ENCODE measurements at regions not wholly inside any gene's neighbourhood (a gene's known extent, or its start where the extent isn't known, plus 50 kb on each side); places are given as distances from the start of the nearest gene placed in this dataset.

GRCh38 chr3:11944052-11944673, 60.0 kb upstream of the SYN2 start:
- Histone ChIP-seq H3K9me3 (ENCODE audit: control insufficient read depth in 5 of 5, low read length in 5 of 5) (no peaks in the 10 kb centered on the region), H3K27ac (ENCODE audit: low read depth, low read length) (no peak overlapping the region), H3K9ac (ENCODE audit: low read length in 5 of 5) (peak overlapping the region in 1 of 5 donors; percentile 45), H3K4me1 (ENCODE audit: control insufficient read depth in 5 of 5, insufficient read depth in 5 of 5, low read length in 5 of 5) (peaks cover 0 to 3% (median 0%) of the 10 kb centered on the region in 5 donors), H3K27me3 (ENCODE audit: control insufficient read depth in 5 of 5, insufficient read depth in 4 of 5, low read length in 5 of 5) (no peaks in the 10 kb centered on the region), H3K36me3 (ENCODE audit: control insufficient read depth in 5 of 5, insufficient read depth in 5 of 5, low read length in 5 of 5) (no peaks in the 10 kb centered on the region), H3K4me3 (ENCODE audit: low read depth in 1 of 5, low read length in 5 of 5) (no peak overlapping the region)

- no peak overlapping the region for H3K4me3 ChIP-seq (ENCODE audit: low read depth in 1 of 5, low read length in 5 of 5)
- peaks cover 0 to 4% (median 0%) of the 10 kb centered on the region in 5 donors for H3K9me3 ChIP-seq (ENCODE audit: control insufficient read depth in 5 of 5, low read length in 5 of 5)
- no peak overlapping the region for H3K9ac ChIP-seq (ENCODE audit: low read length in 5 of 5)
- H3K36me3 ChIP-seq (ENCODE audit: control insufficient read depth in 5 of 5, insufficient read depth in 5 of 5, low read length in 5 of 5), result no peaks in the 10 kb centered on the region
- H3K4me1 ChIP-seq (ENCODE audit: control insufficient read depth in 5 of 5, insufficient read depth in 5 of 5, low read length in 5 of 5), result peaks cover 0 to 3% (median 0%) of the 10 kb centered on the region in 5 donors
- H3K27ac ChIP-seq (ENCODE audit: low read depth, low read length), result no peak overlapping the region
- peaks cover 0 to 2% (median 0%) of the 10 kb centered on the region in 5 donors for H3K27me3 ChIP-seq (ENCODE audit: control insufficient read depth in 5 of 5, insufficient read depth in 4 of 5, low read length in 5 of 5)
Observed at GRCh38 chr3:11948331-11948730, 55.9 kb upstream of the SYN2 start.

- Histone ChIP-seq H3K9ac (ENCODE audit: low read length in 5 of 5) (no peak overlapping the region), H3K36me3 (ENCODE audit: control insufficient read depth in 5 of 5, insufficient read depth in 5 of 5, low read length in 5 of 5) (no peaks in the 10 kb centered on the region), H3K27ac (ENCODE audit: low read depth, low read length) (no peak overlapping the region), H3K9me3 (ENCODE audit: control insufficient read depth in 5 of 5, low read length in 5 of 5) (peaks cover 0 to 4% (median 0%) of the 10 kb centered on the region in 5 donors), H3K27me3 (ENCODE audit: control insufficient read depth in 5 of 5, insufficient read depth in 4 of 5, low read length in 5 of 5) (peaks cover 0 to 2% (median 0%) of the 10 kb centered on the region in 5 donors), H3K4me1 (ENCODE audit: control insufficient read depth in 5 of 5, insufficient read depth in 5 of 5, low read length in 5 of 5) (peaks cover 0 to 2% (median 0%) of the 10 kb centered on the region in 5 donors), H3K4me3 (ENCODE audit: low read depth in 1 of 5, low read length in 5 of 5) (no peak overlapping the region)
Observed at GRCh38 chr3:11948866-11949265, 55.3 kb upstream of the SYN2 start.

- H3K27ac ChIP-seq (ENCODE audit: low read depth, low read length), result no peak overlapping the region
- no peaks in the 10 kb centered on the region for H3K4me1 ChIP-seq (ENCODE audit: control insufficient read depth in 5 of 5, insufficient read depth in 5 of 5, low read length in 5 of 5)
- no peaks in the 10 kb centered on the region for H3K36me3 ChIP-seq (ENCODE audit: control insufficient read depth in 5 of 5, insufficient read depth in 5 of 5, low read length in 5 of 5)
Observed at GRCh38 chr3:11949351-11949750, 54.8 kb upstream of the SYN2 start.

GRCh38 chr3:11950576-11950975, 53.6 kb upstream of the SYN2 start:
- no peak overlapping the region for H3K27ac ChIP-seq (ENCODE audit: low read depth, low read length)
- H3K4me3 ChIP-seq (ENCODE audit: low read depth in 1 of 5, low read length in 5 of 5), result no peak overlapping the region
- H3K9me3 ChIP-seq (ENCODE audit: control insufficient read depth in 5 of 5, low read length in 5 of 5), result peaks cover 0 to 4% (median 0%) of the 10 kb centered on the region in 5 donors
- H3K27me3 ChIP-seq (ENCODE audit: control insufficient read depth in 5 of 5, insufficient read depth in 4 of 5, low read length in 5 of 5), result peaks cover 0 to 3% (median 0%) of the 10 kb centered on the region in 5 donors
- H3K36me3 ChIP-seq (ENCODE audit: control insufficient read depth in 5 of 5, insufficient read depth in 5 of 5, low read length in 5 of 5), result no peaks in the 10 kb centered on the region
- no peaks in the 10 kb centered on the region for H3K4me1 ChIP-seq (ENCODE audit: control insufficient read depth in 5 of 5, insufficient read depth in 5 of 5, low read length in 5 of 5)
- no peak overlapping the region for H3K9ac ChIP-seq (ENCODE audit: low read length in 5 of 5)

More at GRCh38 chr3:11949351-11949750, 54.8 kb upstream of the SYN2 start:
- H3K27me3 ChIP-seq (ENCODE audit: control insufficient read depth in 5 of 5, insufficient read depth in 4 of 5, low read length in 5 of 5), result peaks cover 0 to 2% (median 0%) of the 10 kb centered on the region in 5 donors
- no peak overlapping the region for H3K9ac ChIP-seq (ENCODE audit: low read length in 5 of 5)
- H3K4me3 ChIP-seq (ENCODE audit: low read depth in 1 of 5, low read length in 5 of 5), result no peak overlapping the region
- peaks cover 0 to 4% (median 0%) of the 10 kb centered on the region in 5 donors for H3K9me3 ChIP-seq (ENCODE audit: control insufficient read depth in 5 of 5, low read length in 5 of 5)

- H3K36me3 ChIP-seq (ENCODE audit: control insufficient read depth in 5 of 5, insufficient read depth in 5 of 5, low read length in 5 of 5), result no peaks in the 10 kb centered on the region
- H3K27me3 ChIP-seq (ENCODE audit: control insufficient read depth in 5 of 5, insufficient read depth in 4 of 5, low read length in 5 of 5), result peaks cover 0 to 3% (median 0%) of the 10 kb centered on the region in 5 donors
- no peaks in the 10 kb centered on the region for H3K4me1 ChIP-seq (ENCODE audit: control insufficient read depth in 5 of 5, insufficient read depth in 5 of 5, low read length in 5 of 5)
- no peak overlapping the region for H3K27ac ChIP-seq (ENCODE audit: low read depth, low read length)
- no peak overlapping the region for H3K4me3 ChIP-seq (ENCODE audit: low read depth in 1 of 5, low read length in 5 of 5)
- peaks cover 0 to 4% (median 0%) of the 10 kb centered on the region in 5 donors for H3K9me3 ChIP-seq (ENCODE audit: control insufficient read depth in 5 of 5, low read length in 5 of 5)
- H3K9ac ChIP-seq (ENCODE audit: low read length in 5 of 5), result no peak overlapping the region
Observed at GRCh38 chr3:11953350-11953749, 50.8 kb upstream of the SYN2 start.

GRCh38 chr3:11953778-11954177, 50.4 kb upstream of the SYN2 start:
- Histone ChIP-seq H3K27me3 (ENCODE audit: control insufficient read depth in 5 of 5, insufficient read depth in 4 of 5, low read length in 5 of 5) (peaks cover 0 to 3% (median 0%) of the 10 kb centered on the region in 5 donors), H3K4me1 (ENCODE audit: control insufficient read depth in 5 of 5, insufficient read depth in 5 of 5, low read length in 5 of 5) (no peaks in the 10 kb centered on the region), H3K9me3 (ENCODE audit: control insufficient read depth in 5 of 5, low read length in 5 of 5) (peaks cover 0 to 4% (median 0%) of the 10 kb centered on the region in 5 donors), H3K36me3 (ENCODE audit: control insufficient read depth in 5 of 5, insufficient read depth in 5 of 5, low read length in 5 of 5) (no peaks in the 10 kb centered on the region), H3K9ac (ENCODE audit: low read length in 5 of 5) (no peak overlapping the region), H3K4me3 (ENCODE audit: low read depth in 1 of 5, low read length in 5 of 5) (no peak overlapping the region), H3K27ac (ENCODE audit: low read depth, low read length) (no peak overlapping the region)

GRCh38 chr3:11954312-11954934, 49.8 kb upstream of the SYN2 start:
- Histone ChIP-seq H3K4me1 (ENCODE audit: control insufficient read depth in 5 of 5, insufficient read depth in 5 of 5, low read length in 5 of 5) (no peaks in the 10 kb centered on the region), H3K4me3 (ENCODE audit: low read depth in 1 of 5, low read length in 5 of 5) (no peak overlapping the region), H3K36me3 (ENCODE audit: control insufficient read depth in 5 of 5, insufficient read depth in 5 of 5, low read length in 5 of 5) (no peaks in the 10 kb centered on the region), H3K27me3 (ENCODE audit: control insufficient read depth in 5 of 5, insufficient read depth in 4 of 5, low read length in 5 of 5) (peaks cover 0 to 3% (median 0%) of the 10 kb centered on the region in 5 donors), H3K9ac (ENCODE audit: low read length in 5 of 5) (no peak overlapping the region), H3K9me3 (ENCODE audit: control insufficient read depth in 5 of 5, low read length in 5 of 5) (peaks cover 0 to 6% (median 2%) of the 10 kb centered on the region in 5 donors), H3K27ac (ENCODE audit: low read depth, low read length) (no peak overlapping the region)

All from subcutaneous abdominal adipose tissue (tissue), 5 donors.